OCI-LY3 (cell line): ENCODE measurements at regions not wholly inside any gene's neighbourhood (a gene's known extent, or its start where the extent isn't known, plus 50 kb on each side); places are given as distances from the start of the nearest gene placed in this dataset.

Source experiments
- H2AFZ ChIP-seq: fragments of 200-600, 300-600 bp; shearing (Covaris generic); 2 replicates; pipeline ENCODE4 v1.6.0; 2014; ENCODE audit warnings: antibody characterized with exemption, low read depth, low read length
- H3K27ac ChIP-seq: fragments of 200-600, 300-600 bp; sonication (generic); 2 replicates; pipeline ENCODE4 v1.5.1; 2014; ENCODE audit warnings: mild to moderate bottlenecking, low read length, moderate library complexity, mixed read lengths
- H3K27me3 ChIP-seq: fragments of 200-600, 300-600 bp; sonication (generic); 2 replicates; pipeline ENCODE4 v1.6.1; 2014; ENCODE audit warnings: low read depth, low read length, mixed read lengths
- H3K36me3 ChIP-seq: fragments of 200-600, 300-600 bp; sonication (generic); replicated peaks from 2 replicates; pipeline ENCODE3; 2014; ENCODE audit warnings: low read depth, low read length, mixed read lengths
- H3K4me1 ChIP-seq: fragments of 300-600, 200-600 bp; sonication (generic); 2 replicates; pipeline ENCODE4 v1.6.1; 2014; ENCODE audit warnings: low read length, mixed read lengths
- H3K4me2 ChIP-seq: fragments of 200-600, 300-600 bp; sonication (generic); 2 replicates; pipeline ENCODE4 v1.6.1; 2014; ENCODE audit warnings: low read length, mixed read lengths
- H3K4me3 ChIP-seq: fragments of 300-600, 200-600 bp; sonication (generic); 2 replicates; pipeline ENCODE4 v1.5.1; 2014; ENCODE audit warnings: antibody characterized with exemption, mild to moderate bottlenecking, low read length, moderate library complexity
- H3K79me2 ChIP-seq: fragments of 300-600, 200-600 bp; shearing (Covaris generic); 2 replicates; pipeline ENCODE4 v1.6.1; 2014; ENCODE audit warnings: mild to moderate bottlenecking, low read length, mixed read lengths
- H3K9ac ChIP-seq: fragments of 300-600, 200-600 bp; shearing (Covaris generic); 2 replicates; pipeline ENCODE4 v1.6.0; 2014; ENCODE audit warnings: mild to moderate bottlenecking, low read length, moderate library complexity
- H3K9me3 ChIP-seq: fragments of 200-600, 300-600 bp; shearing (Covaris generic); 2 replicates; pipeline ENCODE4 v1.6.1; 2014; ENCODE audit warnings: low read length, mixed read lengths; ENCODE audit not compliant: insufficient read depth
- H4K20me1 ChIP-seq: fragments of 200-600, 300-600 bp; sonication (generic); 2 replicates; pipeline ENCODE4 v1.6.1; 2016; ENCODE audit warnings: low read length, mixed read lengths; ENCODE audit not compliant: insufficient read depth
- CTCF ChIP-seq: fragments of 200-600, 300-600 bp; sonication (generic); IDR thresholded peaks from 2 replicates; pipeline ENCODE4 v1.5.1; 2014; ENCODE audit warnings: antibody characterized with exemption, low read length, low read depth
- EZH2phosphoT487 ChIP-seq: fragments of 200-600 bp; shearing (Covaris generic); IDR thresholded peaks from 2 replicates; pipeline ENCODE4 v1.6.1; 2018; ENCODE audit warnings: antibody characterized with exemption, mixed run types, low read depth

DNA sequence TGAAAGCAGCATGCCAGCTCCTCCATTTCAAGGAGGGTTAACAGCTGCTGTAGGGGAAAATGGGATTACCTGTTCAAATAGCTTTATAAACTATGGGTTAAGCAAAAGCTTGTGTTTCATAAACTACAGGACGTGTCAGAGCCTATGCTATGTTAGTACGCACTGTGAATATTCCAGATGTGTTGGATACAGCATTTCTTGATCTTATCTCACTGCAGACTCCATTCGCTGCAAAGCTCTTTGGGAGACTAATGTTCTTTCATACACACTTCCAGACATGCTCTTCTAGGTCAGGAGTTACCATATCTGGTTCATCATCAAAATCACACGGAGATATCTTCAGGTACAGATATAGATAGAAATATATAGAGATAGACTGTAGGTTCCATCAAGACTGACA is 281.2 kb upstream of the FAM241A start:
- Histone ChIP-seq H3K36me3 (no peaks in the 10 kb centered on the region), H3K4me3 (no peak overlapping the region), H3K4me2 (no peak overlapping the region), H2AFZ (no peak overlapping the region), H3K27ac (no peak overlapping the region), H3K27me3 (peaks cover 11% of the 10 kb centered on the region; the same call in 1 of the 2 replicates), H3K4me1 (no peaks in the 10 kb centered on the region), H3K9ac (no peak overlapping the region), H3K79me2 (no peaks in the 10 kb centered on the region), H3K9me3 (no peaks in the 10 kb centered on the region), H4K20me1 (no peaks in the 10 kb centered on the region)
- no peak for TF ChIP-seq CTCF
- TF ChIP-seq EZH2phosphoT487: no peak

DNA sequence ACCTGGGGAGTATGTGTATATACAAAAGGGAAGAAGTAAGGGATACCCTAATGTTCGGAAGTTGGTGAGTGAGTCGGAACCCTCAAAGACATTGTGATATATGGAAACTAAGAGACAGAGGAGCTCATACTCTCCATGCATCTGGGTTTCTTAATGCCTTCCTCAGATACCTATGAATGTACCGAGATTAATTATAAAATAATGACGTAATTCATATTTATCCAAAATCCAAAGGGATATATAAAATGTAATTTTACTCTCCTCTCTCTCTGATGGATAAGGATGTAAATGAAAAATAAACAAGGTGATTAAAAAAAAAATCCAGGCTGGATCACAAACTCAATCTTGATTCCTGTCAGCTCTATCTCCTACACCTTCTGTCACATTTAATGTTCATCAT is 275.9 kb upstream of the FAM241A start:
- Histone ChIP-seq H3K36me3 (no peaks in the 10 kb centered on the region), H3K9me3 (no peaks in the 10 kb centered on the region), H3K4me2 (no peak overlapping the region), H3K9ac (no peak overlapping the region), H3K27ac (no peak overlapping the region), H3K4me1 (peaks cover 24% of the 10 kb centered on the region), H3K27me3 (peaks cover 5% of the 10 kb centered on the region), H3K4me3 (no peak overlapping the region), H4K20me1 (no peaks in the 10 kb centered on the region), H2AFZ (no peak overlapping the region), H3K79me2 (no peaks in the 10 kb centered on the region)
- no peak for TF ChIP-seq CTCF
- no peak for TF ChIP-seq EZH2phosphoT487

DNA sequence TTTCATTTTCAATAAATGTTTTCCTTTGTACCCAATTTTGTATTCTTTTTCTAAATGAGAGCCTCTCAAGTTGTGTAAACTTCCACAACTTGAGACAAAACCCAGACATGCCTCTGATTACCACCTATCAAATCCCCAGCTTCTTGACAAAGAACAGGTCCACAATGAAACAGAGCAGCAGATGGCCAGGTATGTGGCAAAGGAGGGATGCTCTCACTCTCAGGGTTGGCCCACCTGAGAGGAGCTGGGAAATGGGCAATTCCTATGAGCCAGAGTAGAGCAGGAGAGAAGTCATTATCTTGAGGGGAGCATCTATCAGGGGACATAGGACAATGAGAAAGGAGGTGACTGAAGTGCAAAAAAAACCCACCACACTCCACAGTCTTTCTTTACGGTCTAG is 273.5 kb upstream of the FAM241A start:
- H3K4me3 ChIP-seq: no peak overlapping the region
- no peak overlapping the region for H3K4me2 ChIP-seq
- H3K36me3 ChIP-seq: no peaks in the 10 kb centered on the region
- no peaks in the 10 kb centered on the region for H4K20me1 ChIP-seq
- peaks cover 5% of the 10 kb centered on the region for H3K27me3 ChIP-seq
- no peak overlapping the region for H3K9ac ChIP-seq
- no peak overlapping the region for H3K27ac ChIP-seq
- no peaks in the 10 kb centered on the region for H3K79me2 ChIP-seq
- H3K4me1 ChIP-seq: peaks cover 25% of the 10 kb centered on the region
- TF ChIP-seq CTCF (no peak), EZH2phosphoT487 (no peak)
- H3K9me3 ChIP-seq: no peaks in the 10 kb centered on the region
- no peak overlapping the region for H2AFZ ChIP-seq

GRCh38 chr4:111873801-111874200 is 271.5 kb upstream of the FAM241A start:
- Histone ChIP-seq H3K4me2 (peak overlapping the region; percentile 61), H3K9ac (no peak overlapping the region), H3K9me3 (no peaks in the 10 kb centered on the region), H3K4me1 (peaks cover 26% of the 10 kb centered on the region), H3K27me3 (peaks cover 5% of the 10 kb centered on the region), H3K79me2 (no peaks in the 10 kb centered on the region), H2AFZ (peak overlapping the region; percentile 34; the same call in 1 of the 2 replicates), H3K36me3 (no peaks in the 10 kb centered on the region), H4K20me1 (no peaks in the 10 kb centered on the region), H3K27ac (no peak overlapping the region), H3K4me3 (peak overlapping the region; percentile 38)
- TF ChIP-seq EZH2phosphoT487: no peak
- TF ChIP-seq CTCF: no peak
